Ectodermal cell (in vitro differentiated cells): ENCODE measurements at regions not wholly inside any gene's neighbourhood (a gene's known extent, or its start where the extent isn't known, plus 50 kb on each side); places are given as distances from the start of the nearest gene placed in this dataset.
"Not testable (repeated sequence)": the region's sequence is repeated elsewhere in the genome, so short reads cannot be mapped to it uniquely, and the experiment has no call there.

Source experiments
- H3K27ac ChIP-seq: 2 replicates; pipeline ENCODE4 v1.7.0; 2013; ENCODE audit warnings: mild to moderate bottlenecking, low read depth, low read length; ENCODE audit not compliant: insufficient read depth, poor library complexity, severe bottlenecking
- H3K27me3 ChIP-seq: 2 replicates; pipeline ENCODE4 v1.7.0; 2013; ENCODE audit warnings: mild to moderate bottlenecking, low read length; ENCODE audit not compliant: insufficient read depth, control insufficient read depth, poor library complexity, severe bottlenecking
- H3K36me3 ChIP-seq: one replicate; pipeline ENCODE4 v1.7.0; 2013; ENCODE audit warnings: low read length; ENCODE audit not compliant: control insufficient read depth, insufficient read depth
- H3K4me1 ChIP-seq: one replicate; pipeline ENCODE4 v1.7.0; 2013; ENCODE audit warnings: low read length; ENCODE audit not compliant: control insufficient read depth, insufficient read depth
- H3K4me3 ChIP-seq: 2 replicates; pipeline ENCODE4 v1.7.0; 2013; ENCODE audit warnings: low read depth, low read length, control low read depth; ENCODE audit not compliant: insufficient read depth
- H3K9me3 ChIP-seq: 2 replicates; pipeline ENCODE4 v1.7.0; 2013; ENCODE audit warnings: mild to moderate bottlenecking, low read length, moderate library complexity; ENCODE audit not compliant: control insufficient read depth
- WGBS, 2 experiments: methylation state at CpG; one replicate each; pipeline ENCODE4 v1.1.7; 2013; ENCODE audit warnings: missing lambda C conversion rate in 2 of 2; 5-methylcytosine and 5-hydroxymethylcytosine counted together

DNA sequence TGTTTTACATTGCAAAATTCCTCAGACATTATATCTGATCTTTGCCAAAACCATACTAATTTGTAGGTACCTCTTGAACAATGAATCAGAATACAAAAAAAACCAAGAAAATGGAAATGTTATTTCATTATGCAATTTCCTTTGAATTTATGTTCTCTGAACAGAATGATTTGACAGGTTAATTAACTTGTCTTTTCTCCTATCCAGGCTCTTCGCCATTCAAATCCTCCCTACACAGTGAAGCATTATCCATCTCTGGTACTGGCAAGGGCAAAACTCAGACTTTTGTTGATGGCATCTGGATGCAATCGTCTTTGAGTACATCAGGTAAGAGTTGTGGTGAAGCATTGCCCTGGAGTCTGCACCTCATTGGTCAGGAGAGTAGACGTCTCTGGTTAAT, 655.7 kb upstream of the ITGA1 start:
- Histone ChIP-seq H3K27me3 (no peaks in the 10 kb centered on the region), H3K4me3 (no peak overlapping the region), H3K4me1 (no peaks in the 10 kb centered on the region), H3K9me3 (no peaks in the 10 kb centered on the region), H3K36me3 (no peaks in the 10 kb centered on the region), H3K27ac (no peak overlapping the region)
- 89 to 90% methylated on average over 3 of the region's 3 CpGs for WGBS, 2 experiments

DNA sequence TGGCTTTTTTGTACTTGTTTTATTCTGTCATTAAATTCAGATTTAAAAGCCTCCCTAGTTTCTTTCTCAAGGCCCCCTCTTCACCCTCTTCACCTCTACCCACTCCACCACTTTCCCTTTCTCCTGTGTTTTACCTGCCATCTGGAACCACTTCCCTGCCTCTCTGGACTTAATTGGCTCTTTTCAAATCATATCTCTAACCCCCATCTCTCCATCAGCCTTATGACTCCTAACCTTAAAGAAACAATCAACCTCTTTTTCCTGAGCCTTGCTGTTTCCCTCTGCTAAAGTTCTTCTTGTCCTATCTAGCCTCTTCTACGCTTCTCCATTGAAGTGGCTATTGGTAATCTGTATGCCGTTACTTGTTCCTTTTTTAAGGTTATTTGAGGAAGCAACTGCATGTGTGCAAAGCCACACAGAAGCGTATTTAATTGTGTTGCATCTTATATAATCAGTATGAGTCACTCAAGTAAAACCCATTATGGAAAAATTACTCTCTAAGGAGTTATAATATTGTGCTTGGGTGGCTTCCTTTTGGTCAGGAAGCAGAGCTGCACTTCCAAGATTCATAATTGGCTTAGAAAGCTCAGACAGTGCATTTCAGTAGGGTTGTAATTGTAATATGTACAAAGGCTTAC, 653.6 kb upstream of the ITGA1 start:
- 93 to 100% methylated on average over 2 of the region's 3 CpGs for WGBS, 2 experiments
- Histone ChIP-seq H3K36me3 (no peaks in the 10 kb centered on the region), H3K9me3 (no peaks in the 10 kb centered on the region), H3K27ac (no peak overlapping the region), H3K4me1 (no peaks in the 10 kb centered on the region), H3K4me3 (no peak overlapping the region), H3K27me3 (no peaks in the 10 kb centered on the region)

DNA sequence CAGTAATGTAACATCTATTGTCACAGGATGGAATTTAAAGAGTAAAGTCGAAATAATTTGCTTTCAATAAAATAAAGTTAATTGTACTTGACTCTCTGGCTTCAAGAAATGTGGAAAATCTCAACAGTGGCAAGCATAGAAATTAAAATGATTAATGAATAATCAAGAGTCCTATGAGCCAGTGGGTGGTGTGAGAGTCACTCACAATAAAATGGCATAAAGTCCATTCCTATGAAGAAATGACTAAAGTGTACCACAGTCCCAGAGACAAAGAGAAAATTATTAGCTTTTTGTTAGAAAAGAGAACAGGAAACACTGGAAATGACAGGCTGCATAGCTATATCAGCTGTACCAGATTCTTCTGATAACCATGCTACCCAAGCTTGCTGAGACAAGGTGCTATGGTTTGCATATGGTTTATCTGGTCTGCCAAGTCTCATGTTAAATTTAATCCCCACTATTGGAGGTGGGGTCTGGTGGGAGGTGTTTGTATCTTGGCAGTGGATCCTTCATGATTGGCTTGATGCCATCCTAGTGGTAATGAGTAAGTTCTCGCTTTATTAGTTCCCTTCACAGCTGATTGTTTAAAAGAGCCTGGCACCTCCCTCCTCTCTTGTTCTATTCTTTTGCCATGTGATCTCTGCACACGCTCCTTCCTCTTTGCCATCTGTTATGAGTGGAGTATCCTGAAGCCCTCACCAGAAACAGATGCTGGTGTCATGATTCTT, 647.7 kb upstream of the ITGA1 start:
- Histone ChIP-seq H3K4me3 (no peak overlapping the region), H3K36me3 (no peaks in the 10 kb centered on the region), H3K27me3 (no peaks in the 10 kb centered on the region), H3K9me3 (no peaks in the 10 kb centered on the region), H3K4me1 (no peaks in the 10 kb centered on the region), H3K27ac (no peak overlapping the region)
- 88 to 94% methylated on average over 3 of the region's 3 CpGs for WGBS, 2 experiments

DNA sequence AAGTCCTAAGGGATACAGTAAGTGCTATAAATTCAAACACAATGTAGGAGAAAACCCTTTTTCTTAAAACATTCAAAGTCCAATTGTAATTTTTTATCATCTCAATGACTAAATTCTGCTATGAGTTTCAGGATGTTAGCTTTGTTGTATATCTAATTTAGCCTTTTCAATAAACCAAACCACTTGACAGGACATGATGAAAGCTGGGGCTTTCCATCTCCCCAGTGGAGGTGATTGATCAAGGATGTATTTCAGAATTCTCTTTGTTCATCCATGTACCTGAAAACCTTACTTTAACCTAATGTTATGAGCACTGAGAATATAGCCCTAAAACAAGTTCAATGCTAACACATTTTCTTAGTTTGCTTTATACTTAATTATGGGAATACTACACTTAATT, 639.0 kb upstream of the ITGA1 start:
- Histone ChIP-seq H3K27ac (no peak overlapping the region), H3K4me1 (peaks cover 4% of the 10 kb centered on the region), H3K36me3 (no peaks in the 10 kb centered on the region), H3K27me3 (no peaks in the 10 kb centered on the region), H3K9me3 (no peaks in the 10 kb centered on the region), H3K4me3 (no peak overlapping the region)

DNA sequence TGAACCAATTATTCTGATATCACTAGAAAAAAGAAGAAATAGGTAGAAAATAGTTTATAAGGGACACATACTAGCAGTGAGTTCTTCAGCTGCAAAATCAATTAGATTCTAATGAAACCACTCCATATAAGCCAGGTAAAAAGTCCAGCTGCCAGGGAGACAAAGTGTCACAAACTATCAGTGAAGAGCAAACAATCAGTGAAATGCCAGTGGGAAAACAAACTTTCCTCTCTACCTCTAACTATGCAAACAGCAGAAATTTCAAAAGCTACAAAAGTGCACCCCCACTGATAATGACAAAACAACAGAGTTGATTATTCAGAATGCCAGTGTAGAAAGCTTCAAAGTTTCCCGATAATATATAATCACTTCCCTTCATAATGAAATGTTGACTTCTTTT, 637.2 kb upstream of the ITGA1 start:
- Histone ChIP-seq H3K27ac (no peak overlapping the region), H3K4me1 (peaks cover 4% of the 10 kb centered on the region), H3K27me3 (no peaks in the 10 kb centered on the region), H3K9me3 (no peaks in the 10 kb centered on the region), H3K4me3 (no peak overlapping the region), H3K36me3 (no peaks in the 10 kb centered on the region)
- WGBS, 2 experiments, result no CpG with 5 or more reads among the region's 1 CpG

DNA sequence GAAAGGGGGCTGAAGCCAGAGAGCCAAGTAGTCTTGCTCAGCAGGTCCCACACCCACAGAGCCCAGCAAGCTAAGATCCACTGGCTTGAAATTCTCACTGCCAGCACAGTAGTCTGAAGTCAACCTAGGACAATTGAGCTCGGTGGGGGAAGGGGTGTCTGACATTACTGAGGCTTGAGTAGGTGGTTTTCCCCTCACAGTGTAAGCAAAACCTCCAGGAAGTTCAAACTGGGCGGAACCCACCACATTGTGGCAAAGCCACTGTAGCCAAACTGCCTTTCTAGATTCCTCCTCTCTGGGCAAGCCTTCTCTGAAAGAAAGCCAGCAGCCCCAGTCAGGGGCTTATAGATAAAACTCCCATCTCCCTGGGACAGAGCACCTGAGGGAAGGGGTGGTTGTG, 630.9 kb upstream of the ITGA1 start:
- not testable (repeated sequence) for H3K27ac ChIP-seq, H3K4me3 ChIP-seq, H3K9me3 ChIP-seq, H3K4me1 ChIP-seq, H3K36me3 ChIP-seq, H3K27me3 ChIP-seq
- WGBS, 2 experiments, result 87% methylated on average over 2 of the region's 2 CpGs

DNA sequence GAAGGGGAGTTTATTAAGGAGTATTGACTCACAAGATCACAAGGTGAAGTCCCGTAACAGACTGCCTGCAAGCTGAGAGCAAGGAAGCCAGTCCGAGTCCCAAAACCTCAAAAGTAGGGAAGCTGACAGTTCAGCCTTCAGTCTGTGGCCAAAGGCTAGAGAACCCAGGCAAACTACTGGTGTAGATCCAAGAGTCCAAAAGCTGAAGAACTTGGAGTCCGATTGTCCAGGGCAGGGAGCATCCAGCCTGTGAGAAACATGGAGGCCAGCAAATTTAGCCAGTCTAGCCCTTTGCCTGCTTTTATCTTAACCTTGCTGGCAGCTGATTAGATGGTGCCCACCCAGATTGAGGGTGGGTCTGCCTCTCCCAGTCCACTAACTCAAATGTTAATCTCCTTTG, 621.9 kb upstream of the ITGA1 start:
- H3K36me3 ChIP-seq, H3K4me3 ChIP-seq, H3K9me3 ChIP-seq, H3K27me3 ChIP-seq, H3K4me1 ChIP-seq, H3K27ac ChIP-seq: not testable (repeated sequence)
- 90 to 93% methylated on average over 3 of the region's 3 CpGs for WGBS, 2 experiments

DNA sequence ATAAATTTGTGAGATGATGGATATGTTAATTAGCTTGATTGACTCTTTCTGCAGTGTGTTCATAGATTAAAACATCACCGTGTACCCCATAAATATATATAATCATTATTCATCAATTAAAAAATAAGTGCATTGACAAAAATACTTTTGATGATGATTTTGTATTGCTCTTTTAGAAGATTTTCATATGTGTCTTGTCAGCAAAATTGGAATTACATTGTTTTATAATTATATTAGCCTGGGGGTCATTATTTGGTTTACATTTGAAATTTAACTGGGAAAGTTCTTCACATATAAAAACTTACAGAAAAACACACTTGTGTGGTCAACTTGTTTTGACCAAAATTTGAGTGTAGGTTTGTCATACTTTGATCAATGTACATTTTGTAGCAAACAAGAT, 614.6 kb upstream of the ITGA1 start:
- Histone ChIP-seq H3K4me3 (no peak overlapping the region), H3K9me3 (no peaks in the 10 kb centered on the region), H3K27ac (no peak overlapping the region), H3K27me3 (no peaks in the 10 kb centered on the region), H3K4me1 (no peaks in the 10 kb centered on the region), H3K36me3 (no peaks in the 10 kb centered on the region)
- WGBS, 2 experiments, result no CpG with 5 or more reads among the region's 1 CpG

DNA sequence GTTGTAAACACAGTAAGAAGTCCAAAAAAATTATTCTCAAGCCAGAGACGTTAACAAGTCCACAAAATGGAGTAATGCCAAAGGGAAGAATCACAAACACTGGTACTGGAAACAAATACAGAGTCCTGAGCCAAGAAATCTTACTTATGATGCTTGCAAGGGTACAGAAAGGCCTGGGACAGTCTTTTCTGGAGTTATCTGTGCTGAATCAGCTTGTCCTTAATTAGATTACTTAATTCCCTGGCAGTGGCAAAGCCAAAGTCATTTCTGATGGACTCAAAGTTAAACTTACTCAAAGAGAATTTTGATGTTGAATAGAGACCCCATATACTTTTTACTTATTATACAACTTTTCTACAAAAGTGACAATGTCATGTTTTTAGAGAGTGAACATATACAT, 610.5 kb upstream of the ITGA1 start:
- 94 to 100% methylated on average over 1 of the region's 1 CpG for WGBS, 2 experiments
- Histone ChIP-seq H3K27me3 (no peaks in the 10 kb centered on the region), H3K4me3 (no peak overlapping the region), H3K4me1 (no peaks in the 10 kb centered on the region), H3K9me3 (no peaks in the 10 kb centered on the region), H3K27ac (no peak overlapping the region), H3K36me3 (no peaks in the 10 kb centered on the region)

DNA sequence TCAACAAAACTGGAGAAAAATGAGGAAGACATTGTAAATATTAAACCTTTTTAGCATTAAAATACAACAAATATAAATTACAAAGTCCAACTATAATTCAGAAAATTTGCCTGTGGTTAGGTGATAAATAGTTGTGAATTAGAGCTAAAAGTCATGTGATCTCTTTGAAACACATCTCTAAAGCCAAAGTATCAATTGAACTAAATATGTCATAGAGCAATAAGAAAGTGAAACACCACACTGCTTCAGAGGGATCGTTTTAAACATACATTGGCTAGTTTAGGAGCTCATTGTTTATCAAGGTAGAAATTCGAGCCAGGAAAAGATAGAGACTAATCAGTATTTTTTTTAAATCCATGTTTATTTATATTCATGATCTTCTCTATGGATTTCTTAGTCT, 606.3 kb upstream of the ITGA1 start:
- Histone ChIP-seq H3K9me3 (no peaks in the 10 kb centered on the region), H3K4me3 (no peak overlapping the region), H3K36me3 (no peaks in the 10 kb centered on the region), H3K27ac (no peak overlapping the region), H3K27me3 (no peaks in the 10 kb centered on the region), H3K4me1 (no peaks in the 10 kb centered on the region)
- WGBS, 2 experiments, result 100% methylated on average over 1 to 2 of the region's 2 CpGs

DNA sequence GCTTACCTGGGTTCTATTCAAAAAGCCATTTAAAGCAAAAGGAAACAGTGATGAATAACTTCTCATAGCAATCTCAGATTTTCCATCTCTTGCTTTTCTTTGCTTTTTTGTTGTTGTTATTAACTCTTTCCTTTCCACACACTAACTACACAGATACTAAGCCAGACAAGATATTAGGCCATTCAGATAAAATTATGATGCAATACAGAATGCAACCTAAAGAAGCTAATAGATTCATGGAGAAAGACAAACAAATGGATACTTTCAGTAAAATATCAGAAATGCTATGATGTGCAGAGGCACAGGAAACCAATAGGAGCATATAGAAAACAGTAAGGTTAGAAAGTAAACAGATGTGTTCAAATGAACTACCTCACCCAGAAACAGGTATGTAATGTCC, 597.0 kb upstream of the ITGA1 start:
- Histone ChIP-seq H3K27me3 (no peaks in the 10 kb centered on the region), H3K4me1 (no peaks in the 10 kb centered on the region), H3K9me3 (no peaks in the 10 kb centered on the region), H3K36me3 (no peaks in the 10 kb centered on the region), H3K27ac (no peak overlapping the region), H3K4me3 (no peak overlapping the region)
